Natural killer cell (primary cell): ENCODE measurements at regions not wholly inside any gene's neighbourhood (a gene's known extent, or its start where the extent isn't known, plus 50 kb on each side); places are given as distances from the start of the nearest gene placed in this dataset.

Experiments used
- ATAC-seq, 3 donors: fragments of 150-1000 bp in 2 of 3; fragments of 200-7000 bp in 1 of 3; cut with Tn5 transposase; 1 replicate in 1 of 3; 2 replicates in 2 of 3; pipeline ENCODE4 v1.10.0; 2021; ENCODE audit warnings: mild to moderate bottlenecking in 2 of 3, moderate library complexity in 2 of 3
- DNase-seq, 2 donors: peaks; one replicate each; pipeline versions ENCODE4 v3.0.0 to v3.0.0-alpha.2; 2013 to 2021; ENCODE audit warnings: mixed read lengths in 1 of 2
- H3K27ac ChIP-seq: one replicate; pipeline ENCODE4 v1.5.1; 2013; ENCODE audit warnings: mild to moderate bottlenecking, low read length
- H3K27me3 ChIP-seq: one replicate; pipeline ENCODE4 v1.6.1; 2013; ENCODE audit warnings: low read length; ENCODE audit not compliant: control insufficient read depth, insufficient read depth
- H3K36me3 ChIP-seq: one replicate; pipeline ENCODE4 v1.6.1; 2013; ENCODE audit warnings: low read length; ENCODE audit not compliant: control insufficient read depth, insufficient read depth
- H3K4me1 ChIP-seq: one replicate; pipeline ENCODE4 v1.6.1; 2013; ENCODE audit warnings: low read length; ENCODE audit not compliant: control insufficient read depth, insufficient read depth
- H3K4me3 ChIP-seq: one replicate; pipeline ENCODE4 v1.5.1; 2013; ENCODE audit warnings: low read length
- H3K9me3 ChIP-seq: one replicate; pipeline ENCODE4 v1.6.1; 2013; ENCODE audit warnings: low read length; ENCODE audit not compliant: control insufficient read depth, insufficient read depth
- H3K27ac Mint-ChIP-seq, 2 donors: one replicate each; pipeline ENCODE4 v1.8.0; 2022; ENCODE audit warnings: mild to moderate bottlenecking in 2 of 2, mixed read lengths in 2 of 2, moderate library complexity in 1 of 2
- H3K27me3 Mint-ChIP-seq, 2 donors: one replicate each; pipeline ENCODE4 v1.8.0; 2022; ENCODE audit warnings: low read depth in 2 of 2, mixed read lengths in 2 of 2
- H3K36me3 Mint-ChIP-seq: one replicate; pipeline ENCODE4 v1.8.0; 2022; ENCODE audit warnings: mixed read lengths
- H3K4me1 Mint-ChIP-seq, 2 donors: one replicate each; pipeline ENCODE4 v1.8.0; 2022; ENCODE audit warnings: mixed read lengths in 2 of 2
- H3K4me3 Mint-ChIP-seq: one replicate; pipeline ENCODE4 v1.8.0; 2022; ENCODE audit warnings: mild to moderate bottlenecking, moderate library complexity, mixed read lengths
- H3K9me3 Mint-ChIP-seq, 2 donors: one replicate each; pipeline ENCODE4 v1.8.0; 2022; ENCODE audit warnings: mixed read lengths in 2 of 2
- CTCF ChIP-seq: fragments of 200-600 bp; IDR thresholded peaks from one replicate; pipeline ENCODE4 v1.8.0; 2022; ENCODE audit warnings: antibody characterized with exemption
- WGBS: methylation state at CpG from one replicate; pipeline ENCODE4 v1.1.7; 2013; ENCODE audit warnings: missing lambda C conversion rate; ENCODE audit not compliant: insufficient coverage; 5-methylcytosine and 5-hydroxymethylcytosine counted together
- intact Hi-C: fragments of 100-400 bp; cut with micrococcal nuclease; formaldehyde crosslinking; loops from one replicate; pipeline ENCODE4 v1.14.2; 2022

GRCh38 chr16:79444572-79444971 lies 156.0 kb downstream of the MAF start:
- Histone ChIP-seq H3K27me3 (no peaks in the 10 kb centered on the region), H3K4me1 (no peaks in the 10 kb centered on the region), H3K27ac (no peak overlapping the region), H3K4me3 (no peak overlapping the region), H3K36me3 (no peaks in the 10 kb centered on the region), H3K9me3 (no peaks in the 10 kb centered on the region)
- no peak for TF ChIP-seq CTCF
- peaks cover 0 to 8% of the 10 kb centered on the region in 2 donors for H3K27me3 Mint-ChIP-seq
- no peak for DNase-seq
- no peak for ATAC-seq
- H3K9me3 Mint-ChIP-seq: no peaks in the 10 kb centered on the region
- intact Hi-C loops: no loop called here
- no peaks in the 10 kb centered on the region for H3K4me1 Mint-ChIP-seq
- WGBS: 87% methylated on average over 6 of the region's 7 CpGs
- no peak overlapping the region for H3K4me3 Mint-ChIP-seq
- no peak overlapping the region for H3K27ac Mint-ChIP-seq
- no peaks in the 10 kb centered on the region for H3K36me3 Mint-ChIP-seq

- H3K4me1 Mint-ChIP-seq: no peaks in the 10 kb centered on the region
- peaks cover 0 to 9% of the 10 kb centered on the region in 2 donors for H3K27me3 Mint-ChIP-seq
- no peaks in the 10 kb centered on the region for H3K9me3 ChIP-seq
- H3K4me1 ChIP-seq: no peaks in the 10 kb centered on the region
- no peak for ATAC-seq
- H3K4me3 Mint-ChIP-seq: no peak overlapping the region
- no peaks in the 10 kb centered on the region for H3K36me3 ChIP-seq
- no peak for DNase-seq
- H3K27ac ChIP-seq: no peak overlapping the region
- H3K27me3 ChIP-seq: no peaks in the 10 kb centered on the region
- 64% methylated on average over 2 of the region's 2 CpGs for WGBS
- no peaks in the 10 kb centered on the region for H3K36me3 Mint-ChIP-seq
- H3K4me3 ChIP-seq: no peak overlapping the region
- intact Hi-C loops: no loop called here
- H3K27ac Mint-ChIP-seq: no peak overlapping the region
- no peaks in the 10 kb centered on the region for H3K9me3 Mint-ChIP-seq
- no peak for TF ChIP-seq CTCF
These were observed 160.6 kb downstream of the MAF start for GRCh38 chr16:79439901-79440300.

- DNase-seq (no peak), ATAC-seq (no peak)
- no peak overlapping the region for H3K4me3 Mint-ChIP-seq
- H3K9me3 ChIP-seq: no peaks in the 10 kb centered on the region
- no peaks in the 10 kb centered on the region for H3K9me3 Mint-ChIP-seq
- H3K4me3 ChIP-seq: no peak overlapping the region
- H3K4me1 Mint-ChIP-seq: no peaks in the 10 kb centered on the region
- 89% methylated on average over 31 of the region's 31 CpGs for WGBS
- intact Hi-C loops: no loop called here
- H3K27me3 ChIP-seq: no peaks in the 10 kb centered on the region
- H3K36me3 ChIP-seq: no peaks in the 10 kb centered on the region
- no peaks in the 10 kb centered on the region for H3K4me1 ChIP-seq
- no peak overlapping the region for H3K27ac Mint-ChIP-seq
- no peak overlapping the region for H3K27ac ChIP-seq
- TF ChIP-seq CTCF: no peak
- no peaks in the 10 kb centered on the region for H3K36me3 Mint-ChIP-seq
- H3K27me3 Mint-ChIP-seq: peaks cover 0 to 9% of the 10 kb centered on the region in 2 donors
These were observed 162.5 kb downstream of the MAF start for GRCh38 chr16:79437764-79438751.
